Forelimb muscle (tissue), 1 donor: ENCODE measurements at regions not wholly inside any gene's neighbourhood (a gene's known extent, or its start where the extent isn't known, plus 50 kb on each side); places are given as distances from the start of the nearest gene placed in this dataset.

Source experiments
- DNase-seq: peaks from one replicate; pipeline ENCODE4 v3.0.0-alpha.2; 2013; ENCODE audit warnings: low read depth

GRCh38 chrX:46301903-46302302 is 243.3 kb downstream of the ZNF674 start:
- no peak for DNase-seq

DNA sequence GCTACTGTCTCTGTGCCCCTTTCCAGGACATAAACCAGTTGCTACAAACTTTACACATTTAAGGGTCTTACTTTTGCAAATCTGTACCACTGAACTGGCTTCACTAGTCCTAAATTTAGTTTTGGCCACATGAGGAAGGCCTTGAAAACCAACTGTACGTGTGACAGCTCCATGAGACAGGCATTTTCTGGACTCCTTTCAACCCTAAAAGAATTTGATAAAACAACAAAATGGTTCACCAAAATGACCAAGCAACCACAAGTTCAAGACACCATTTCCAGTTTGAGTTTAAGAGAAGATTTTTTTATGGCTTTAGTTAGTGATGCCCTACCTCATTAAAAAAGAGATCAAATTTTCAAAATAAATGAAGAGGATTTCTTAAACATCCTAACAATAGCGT is 246.4 kb downstream of the ZNF674 start:
- DNase-seq, result no peak

DNA sequence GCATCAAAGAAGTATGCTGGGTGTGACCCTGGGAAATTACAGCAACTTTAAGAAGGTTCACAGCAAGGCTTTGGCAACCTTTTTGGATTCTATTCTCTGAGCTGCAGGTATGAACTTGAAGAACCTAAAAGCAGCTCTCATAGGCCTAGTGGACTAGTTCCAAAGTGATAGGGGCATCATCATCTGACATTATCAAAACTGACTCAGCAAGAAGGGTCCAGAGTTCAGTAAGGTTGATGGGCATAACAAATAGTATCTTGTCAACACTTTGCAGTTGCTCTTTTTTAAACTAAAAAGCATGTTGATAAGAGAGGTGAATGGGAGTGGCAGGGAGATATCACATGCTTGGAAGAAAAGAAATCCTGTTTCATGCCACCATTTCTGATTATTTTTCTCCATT is 249.3 kb downstream of the ZNF674 start:
- no peak for DNase-seq

GRCh38 chrX:46294234-46294633 is 251.0 kb downstream of the ZNF674 start:
- no peak for DNase-seq

GRCh38 chrX:46279925-46280313 is 265.3 kb downstream of the ZNF674 start:
- DNase-seq, result no peak

DNA sequence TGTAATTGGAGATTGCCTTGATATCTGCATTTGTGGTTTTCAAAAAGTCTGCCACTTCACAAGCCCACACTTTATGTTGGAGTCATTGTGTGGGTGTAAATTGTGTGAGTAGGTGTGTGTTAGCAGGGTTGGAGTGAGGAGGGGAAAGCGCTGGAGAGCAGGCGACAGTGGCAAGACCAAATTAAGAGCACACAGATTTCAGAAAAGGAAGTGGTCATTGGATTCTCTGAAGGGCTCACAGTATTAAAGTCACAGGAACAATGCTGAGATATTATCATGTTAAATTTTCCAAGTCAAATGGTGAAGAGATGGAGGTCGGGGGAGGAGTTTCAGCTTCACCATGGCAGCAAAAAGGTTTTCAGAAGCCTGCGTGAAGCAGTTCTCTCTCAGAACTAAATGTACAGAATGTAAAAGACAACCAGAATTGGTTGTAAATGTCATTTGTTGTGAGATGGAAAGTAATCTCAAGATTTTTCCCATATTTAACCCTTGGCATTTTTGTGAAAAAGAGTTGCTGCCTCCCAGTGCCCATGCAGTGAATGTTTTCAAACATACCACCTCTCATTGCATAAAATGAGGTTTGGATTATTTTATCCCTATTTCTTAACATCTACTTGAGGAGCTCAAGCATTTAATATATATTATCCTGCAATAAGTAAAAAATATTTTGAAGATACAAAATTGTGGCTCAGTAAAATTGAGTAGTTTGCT is 265.9 kb downstream of the ZNF674 start:
- no peak for DNase-seq

DNA sequence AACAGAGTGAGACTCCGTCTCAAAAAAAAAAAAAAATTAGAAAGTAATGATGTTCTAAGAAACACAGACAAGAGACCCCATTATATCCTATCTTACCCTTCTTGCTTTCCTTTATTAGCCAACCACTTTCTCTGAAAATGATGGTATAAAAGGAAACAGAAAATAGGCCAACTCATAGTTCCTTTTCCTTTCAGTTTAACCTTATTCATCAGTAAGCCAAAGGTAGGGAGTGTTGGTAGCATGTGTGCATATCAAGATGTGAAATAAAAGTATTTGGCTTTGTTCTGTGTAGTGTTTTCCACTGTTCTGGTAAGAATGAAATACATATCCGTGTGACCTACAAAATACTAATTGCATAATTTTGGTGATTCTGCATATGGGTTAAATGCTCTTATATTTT is 266.6 kb downstream of the ZNF674 start:
- DNase-seq, result no peak

- no peak for DNase-seq
Measured at GRCh38 chrX:46268412-46268811, 276.8 kb downstream of the ZNF674 start.

DNA sequence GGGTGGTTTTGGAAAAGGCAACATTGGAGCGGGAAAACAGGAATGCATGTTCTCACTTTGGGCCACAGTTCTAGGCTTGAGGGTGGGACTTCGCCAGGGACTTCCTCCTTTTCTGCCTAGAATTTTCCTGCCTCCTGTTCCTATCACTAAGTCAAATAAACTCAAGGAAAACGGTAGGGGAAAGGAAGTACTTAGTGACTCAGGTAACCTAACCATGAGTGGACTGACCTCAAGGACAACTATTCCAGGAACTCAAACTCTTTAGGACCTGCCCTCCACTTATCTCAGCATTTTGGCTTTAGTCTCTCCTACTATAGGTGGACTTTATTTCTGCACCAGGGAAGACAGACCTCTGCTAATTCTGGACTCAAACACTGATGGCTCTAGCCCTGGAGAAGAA is 281.7 kb downstream of the ZNF674 start:
- DNase-seq, result no peak

DNA sequence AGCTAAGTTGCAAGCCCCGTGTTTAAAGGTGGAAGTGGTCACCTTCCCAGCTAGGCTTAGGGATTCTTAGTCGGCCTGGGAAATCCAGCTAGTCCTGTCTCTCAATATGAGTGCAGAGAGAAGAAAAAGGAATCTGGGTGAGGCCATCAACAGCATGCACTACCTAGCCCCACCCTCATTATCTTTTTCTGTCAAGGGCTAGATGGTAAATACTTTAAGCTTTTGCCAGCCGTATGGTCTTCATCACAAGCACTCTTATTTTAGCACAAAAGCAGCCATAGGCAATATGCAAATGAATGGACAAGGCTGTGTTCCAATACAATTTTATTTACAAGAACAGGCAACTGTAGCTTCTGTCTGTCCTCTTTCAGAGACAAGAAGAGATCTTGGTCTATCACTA is 282.9 kb downstream of the ZNF674 start:
- no peak for DNase-seq

DNA sequence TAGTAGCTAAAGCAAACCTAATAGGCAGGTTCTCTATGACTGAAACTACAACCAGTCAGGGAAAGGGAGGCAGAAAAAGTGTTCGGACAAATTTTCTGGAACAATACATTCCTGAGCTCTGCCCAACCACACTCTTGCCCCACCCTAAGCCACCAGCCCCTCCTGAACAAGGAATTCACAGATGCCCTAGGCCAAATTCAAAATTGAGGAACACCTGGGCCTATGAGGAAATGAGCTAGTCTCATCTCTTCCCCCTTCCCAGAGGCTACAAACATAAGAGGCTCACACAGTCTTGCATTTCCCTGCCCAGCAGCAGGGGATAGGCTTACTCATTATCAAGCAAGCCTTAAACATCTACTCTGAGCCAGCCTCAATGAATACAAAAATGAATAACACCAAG is 284.7 kb downstream of the ZNF674 start:
- no peak for DNase-seq

DNA sequence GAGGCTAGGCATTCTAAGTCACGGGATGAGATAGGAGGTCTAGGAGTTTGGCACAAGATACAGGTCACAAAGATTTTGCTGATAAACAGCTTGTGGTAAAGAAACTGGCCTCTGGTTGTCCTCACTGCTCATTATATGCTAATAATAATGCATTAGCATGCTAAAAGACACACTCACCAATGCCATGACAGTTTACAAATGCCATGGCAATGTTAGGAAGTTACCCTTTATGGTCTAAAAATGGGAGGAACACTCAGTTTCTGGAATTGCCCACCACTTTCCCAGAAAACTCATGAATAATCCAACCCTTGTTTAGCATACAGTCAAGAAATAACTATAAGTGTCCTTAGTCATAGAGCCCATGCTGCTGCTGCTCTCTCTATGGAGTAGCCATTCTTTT is 286.9 kb downstream of the ZNF674 start:
- DNase-seq, result no peak

- DNase-seq, result no peak
Measured at GRCh38 chrX:46257451-46257879, 287.8 kb downstream of the ZNF674 start.

DNA sequence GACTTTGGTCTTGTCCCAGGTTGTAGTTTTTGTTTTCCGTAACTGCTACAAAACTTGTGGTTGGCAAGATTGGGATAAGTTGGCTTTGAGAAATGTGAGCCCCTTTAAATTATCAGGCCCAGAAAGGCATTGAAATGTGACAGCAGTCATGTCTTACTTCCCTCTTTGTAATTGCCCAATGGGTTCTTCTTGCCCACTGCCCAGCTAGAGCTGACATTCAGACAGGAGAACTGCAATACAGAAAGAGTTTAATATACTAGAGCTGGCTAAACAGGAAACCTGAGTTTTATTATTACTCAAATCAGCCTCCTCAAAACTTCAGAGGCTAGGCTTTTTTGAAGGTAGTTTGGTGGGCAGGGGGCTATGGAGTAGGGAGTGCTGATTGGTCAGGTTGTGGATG is 288.3 kb downstream of the ZNF674 start:
- no peak for DNase-seq

GRCh38 chrX:46255046-46255445 is 290.2 kb downstream of the ZNF674 start:
- DNase-seq, result no peak

DNA sequence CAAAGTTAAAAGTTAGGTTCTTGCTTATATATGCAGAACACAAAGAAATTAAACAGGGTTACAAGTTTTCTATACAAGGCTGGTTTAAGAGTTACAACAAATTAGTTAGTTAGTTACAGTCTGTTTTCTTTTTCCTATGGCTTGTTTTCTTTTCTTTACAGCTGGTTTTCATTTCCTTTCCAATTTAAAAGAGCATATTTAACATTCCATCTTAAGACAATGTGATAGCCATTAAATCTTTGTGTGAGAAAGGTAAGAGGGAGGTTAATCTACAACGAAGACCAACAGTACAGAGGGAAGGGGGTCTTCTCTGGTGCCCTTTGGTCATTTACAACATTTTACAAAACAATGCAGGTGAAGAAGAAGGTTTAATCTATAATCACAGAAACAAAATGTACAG is 290.6 kb downstream of the ZNF674 start:
- DNase-seq, result no peak

GRCh38 chrX:46251755-46252154 is 293.5 kb downstream of the ZNF674 start:
- DNase-seq, result no peak

DNA sequence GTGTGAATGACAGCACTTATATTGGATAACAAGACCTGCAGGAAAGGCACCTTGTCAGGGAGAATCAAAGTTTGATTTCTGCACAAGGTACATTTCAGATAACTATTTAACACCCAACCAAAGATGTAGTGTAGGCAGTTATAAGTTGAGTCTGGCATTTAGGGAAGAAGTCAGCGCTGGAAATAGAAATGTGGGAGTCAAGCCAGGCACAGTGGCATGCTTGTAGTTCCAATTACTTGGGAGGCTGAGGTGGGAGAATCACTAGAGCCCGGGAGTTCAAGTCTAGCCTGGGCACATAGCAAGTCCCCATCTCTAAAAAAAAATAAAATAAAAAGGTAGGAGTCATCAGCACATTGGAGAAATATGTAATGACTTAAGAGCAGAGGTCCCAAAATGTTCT is 295.1 kb downstream of the ZNF674 start:
- DNase-seq, result no peak

- DNase-seq, result no peak
Measured at GRCh38 chrX:46247456-46247855, 297.8 kb downstream of the ZNF674 start.

DNA sequence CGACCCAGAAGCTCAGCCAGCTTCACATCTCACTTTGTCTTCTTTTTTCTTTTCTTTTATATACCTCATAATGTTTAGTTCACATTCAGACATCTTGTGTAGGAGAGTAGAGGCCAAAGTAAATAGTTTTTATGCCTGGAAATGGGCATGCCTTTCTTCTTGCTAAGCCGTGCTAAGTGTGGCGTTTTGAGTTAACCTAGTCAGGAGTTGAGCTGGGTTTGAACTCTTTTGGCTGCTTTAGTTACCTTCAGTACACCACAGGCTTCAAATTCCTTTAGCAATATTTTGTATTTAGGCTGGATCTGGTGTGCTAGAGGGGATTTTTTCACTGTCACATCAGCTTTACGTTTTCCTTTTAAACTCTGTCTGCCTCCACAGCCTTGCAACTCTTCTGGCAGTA is 300.8 kb downstream of the ZNF674 start:
- no peak for DNase-seq

GRCh38 chrX:46236411-46236810 is 308.8 kb downstream of the ZNF674 start:
- no peak for DNase-seq

GRCh38 chrX:46235778-46236177 is 309.4 kb downstream of the ZNF674 start:
- no peak for DNase-seq

DNA sequence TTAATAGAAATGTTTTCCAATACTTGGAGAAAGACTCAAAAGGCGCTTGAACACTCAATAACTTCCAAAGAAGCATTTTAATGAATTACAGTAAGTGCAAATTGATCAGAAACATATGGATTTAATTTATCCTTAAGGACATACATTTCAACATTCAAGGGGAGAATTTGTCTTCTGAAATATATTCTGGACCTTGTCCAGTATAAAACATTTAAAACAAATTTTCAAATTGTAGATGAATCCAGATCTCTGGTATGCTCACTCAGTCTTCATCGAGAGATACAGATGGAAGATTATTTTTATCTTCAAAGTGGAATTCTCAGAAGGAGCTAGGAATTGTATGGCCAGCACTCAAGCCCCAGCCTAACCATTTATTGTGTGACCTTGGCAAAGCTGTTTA is 310.4 kb downstream of the ZNF674 start:
- no peak for DNase-seq

DNA sequence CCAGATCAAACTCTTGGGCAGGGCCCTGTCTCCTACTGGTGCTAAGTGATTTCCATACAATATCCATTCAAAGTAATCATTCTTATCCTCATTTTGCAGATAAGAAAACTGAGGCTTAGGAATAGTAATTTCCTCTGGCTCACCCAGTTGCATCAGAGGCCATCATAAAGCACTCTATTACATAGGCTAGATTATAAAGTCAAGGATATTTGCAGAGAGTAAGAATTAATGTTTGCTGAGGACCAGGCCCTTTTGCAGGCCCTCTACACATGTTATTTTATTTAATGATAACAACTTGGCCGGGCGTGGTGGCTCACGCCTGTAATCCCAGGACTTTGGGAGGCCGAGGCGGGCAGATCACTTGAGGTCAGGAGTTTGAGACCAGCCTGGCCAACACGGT is 316.8 kb downstream of the ZNF674 start:
- no peak for DNase-seq
